ENCODE measurements at regions not wholly inside any gene's neighbourhood (a gene's known extent, or its start where the extent isn't known, plus 50 kb on each side); places are given as distances from the start of the nearest gene placed in this dataset.

DNA sequence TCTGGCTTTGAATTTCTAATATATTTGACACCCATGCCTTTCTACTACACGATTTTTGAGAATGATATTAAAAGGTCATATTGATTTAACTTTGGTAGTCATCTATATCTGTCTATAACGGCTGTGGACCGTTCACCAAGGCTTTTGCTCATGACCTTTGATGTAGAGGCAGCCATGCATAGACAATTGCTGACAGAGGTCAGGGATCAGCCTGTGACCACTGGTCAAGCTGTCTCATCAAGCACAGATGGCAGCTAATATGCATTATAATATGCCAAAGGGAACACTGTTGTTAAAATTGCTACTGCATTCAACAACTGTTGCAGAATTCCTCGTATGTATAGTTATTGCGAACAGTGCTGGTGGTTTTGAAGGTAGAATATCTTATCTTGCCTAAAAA is 323.9 kb upstream of the DSEL start:
- DNase-seq (ENCODE audit: insufficient read length, low spot score): no peak
- TF ChIP-seq, protein P1, sequence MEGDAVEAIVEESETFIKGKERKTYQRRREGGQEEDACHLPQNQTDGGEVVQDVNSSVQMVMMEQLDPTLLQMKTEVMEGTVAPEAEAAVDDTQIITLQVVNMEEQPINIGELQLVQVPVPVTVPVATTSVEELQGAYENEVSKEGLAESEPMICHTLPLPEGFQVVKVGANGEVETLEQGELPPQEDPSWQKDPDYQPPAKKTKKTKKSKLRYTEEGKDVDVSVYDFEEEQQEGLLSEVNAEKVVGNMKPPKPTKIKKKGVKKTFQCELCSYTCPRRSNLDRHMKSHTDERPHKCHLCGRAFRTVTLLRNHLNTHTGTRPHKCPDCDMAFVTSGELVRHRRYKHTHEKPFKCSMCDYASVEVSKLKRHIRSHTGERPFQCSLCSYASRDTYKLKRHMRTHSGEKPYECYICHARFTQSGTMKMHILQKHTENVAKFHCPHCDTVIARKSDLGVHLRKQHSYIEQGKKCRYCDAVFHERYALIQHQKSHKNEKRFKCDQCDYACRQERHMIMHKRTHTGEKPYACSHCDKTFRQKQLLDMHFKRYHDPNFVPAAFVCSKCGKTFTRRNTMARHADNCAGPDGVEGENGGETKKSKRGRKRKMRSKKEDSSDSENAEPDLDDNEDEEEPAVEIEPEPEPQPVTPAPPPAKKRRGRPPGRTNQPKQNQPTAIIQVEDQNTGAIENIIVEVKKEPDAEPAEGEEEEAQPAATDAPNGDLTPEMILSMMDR (IDR thresholded peaks at IDR 0.05; ENCODE audit: insufficient read depth, missing control alignments): no peak
- no peak for FAIRE-seq

DNA sequence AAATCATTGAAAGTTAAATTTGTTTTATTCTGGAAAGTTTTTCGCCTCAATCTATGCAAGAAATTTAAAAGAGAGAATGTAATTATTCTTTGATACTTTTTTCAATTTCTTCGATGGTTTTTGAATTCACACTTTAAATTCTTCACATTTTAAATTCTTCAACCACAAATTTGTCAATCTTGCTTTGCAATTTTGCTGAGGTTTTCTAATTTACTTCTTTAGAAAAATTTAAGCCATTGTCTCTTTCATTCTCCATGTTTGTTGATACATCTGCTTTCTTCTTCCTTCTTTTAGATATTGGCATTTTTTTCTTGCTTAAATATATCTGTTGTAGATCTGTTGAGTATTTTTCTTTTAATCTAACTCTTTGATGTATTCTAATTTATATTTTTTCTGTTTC is 301.9 kb upstream of the DSEL start:
- FAIRE-seq (no peak), DNase-seq (ENCODE audit: insufficient read length, low spot score) (no peak)
- TF ChIP-seq, protein P1 (IDR thresholded peaks at IDR 0.05; ENCODE audit: insufficient read depth, missing control alignments): no peak

DNA sequence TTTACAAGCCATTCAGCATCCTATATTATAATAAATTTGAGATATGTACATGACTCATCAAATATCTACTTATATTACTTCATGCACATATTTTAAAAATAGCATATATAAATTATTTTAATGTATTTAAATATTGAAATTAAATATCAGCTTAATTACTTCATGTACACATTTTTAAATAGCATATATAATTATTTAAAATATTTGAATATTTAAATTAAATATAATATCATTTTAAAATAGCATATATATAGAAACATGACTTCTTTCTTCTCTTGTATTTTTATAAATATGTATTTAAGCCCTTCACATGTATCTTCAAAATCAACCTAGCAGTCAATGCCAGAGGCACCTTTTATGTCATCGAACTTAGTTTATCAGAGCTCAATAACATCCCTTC is 298.8 kb upstream of the DSEL start:
- FAIRE-seq (no peak), DNase-seq (ENCODE audit: insufficient read length, low spot score) (no peak)
- TF ChIP-seq, protein P1 (IDR thresholded peaks at IDR 0.05; ENCODE audit: insufficient read depth, missing control alignments): no peak

DNA sequence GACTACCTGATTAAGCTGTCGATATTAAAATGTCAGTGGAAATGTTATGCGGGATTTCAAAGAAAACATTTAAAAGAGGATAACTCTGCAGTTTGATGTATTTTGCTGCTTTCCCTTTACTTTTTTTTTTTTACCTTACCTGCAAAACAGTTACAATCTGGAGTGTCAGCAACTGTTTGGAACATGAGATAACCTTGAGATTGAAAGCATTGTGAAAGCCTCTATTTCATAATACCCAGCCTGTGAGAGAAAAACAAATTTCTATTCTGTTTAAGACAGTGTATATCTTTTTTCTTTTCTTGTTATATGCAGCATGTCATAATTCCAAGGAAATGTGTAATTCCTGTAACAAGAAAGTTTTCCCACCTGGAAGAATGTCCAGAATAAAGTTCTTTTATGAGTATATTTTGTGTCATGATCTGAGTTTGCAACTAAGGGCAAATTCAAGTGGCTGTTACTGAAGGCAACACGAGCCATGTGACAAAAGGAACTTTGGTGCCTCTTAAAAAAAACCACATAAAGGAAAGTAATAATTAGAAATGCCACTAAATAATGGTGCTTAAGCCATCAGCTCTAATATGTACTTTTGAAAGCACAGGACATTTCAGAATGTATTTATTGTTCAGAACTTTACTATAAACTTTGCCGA is 297.0 kb upstream of the DSEL start:
- TF ChIP-seq, protein P1 (IDR thresholded peaks at IDR 0.05; ENCODE audit: insufficient read depth, missing control alignments): no peak
- DNase-seq (ENCODE audit: insufficient read length, low spot score): no peak
- no peak for FAIRE-seq

DNA sequence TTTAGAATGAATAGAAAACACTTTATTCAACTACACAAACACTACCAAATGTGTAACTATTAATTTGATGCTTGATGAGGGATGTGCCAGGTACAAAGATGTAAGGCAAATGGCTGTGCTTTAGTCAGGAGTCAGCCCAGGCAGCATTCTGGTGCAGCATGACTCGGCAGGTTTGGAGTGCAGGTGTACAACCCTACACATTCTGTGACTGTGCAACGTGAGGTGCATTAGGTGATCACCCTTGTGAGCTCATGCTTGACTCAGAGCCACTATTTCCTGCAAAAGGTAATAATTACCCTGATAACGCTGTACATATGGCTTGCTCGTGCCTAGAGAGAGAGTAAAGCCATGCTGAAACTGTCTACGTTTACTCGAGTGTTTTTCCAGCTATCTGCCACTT is 288.7 kb upstream of the DSEL start:
- TF ChIP-seq, protein P1 (IDR thresholded peaks at IDR 0.05; ENCODE audit: insufficient read depth, missing control alignments): no peak
- no peak for FAIRE-seq

DNA sequence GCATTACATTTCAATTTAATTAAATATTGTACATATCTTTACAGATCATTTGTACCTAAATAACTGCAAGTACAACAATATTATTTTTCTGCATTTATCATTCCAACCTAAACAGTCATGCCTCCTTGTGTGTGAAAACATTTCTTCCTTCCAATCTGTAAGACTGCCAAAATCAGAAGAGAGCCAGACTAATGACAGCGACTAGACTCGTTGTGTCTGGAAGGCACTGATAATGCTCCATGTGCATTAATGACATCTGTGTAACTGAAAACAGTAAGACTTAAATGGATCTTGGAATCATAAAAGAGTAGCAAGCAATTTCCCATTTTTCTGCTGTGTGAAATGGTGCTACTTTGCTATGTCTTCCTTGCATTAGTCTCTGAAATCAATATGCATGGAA is 278.0 kb upstream of the DSEL start:
- FAIRE-seq: no peak
- DNase-seq (ENCODE audit: insufficient read length, low spot score): no peak
- TF ChIP-seq, protein P1 (IDR thresholded peaks at IDR 0.05; ENCODE audit: insufficient read depth, missing control alignments): no peak

More for the DNA sequence above, 288.7 kb upstream of the DSEL start:
- no peak for DNase-seq (ENCODE audit: insufficient read length, low spot score)

DNA sequence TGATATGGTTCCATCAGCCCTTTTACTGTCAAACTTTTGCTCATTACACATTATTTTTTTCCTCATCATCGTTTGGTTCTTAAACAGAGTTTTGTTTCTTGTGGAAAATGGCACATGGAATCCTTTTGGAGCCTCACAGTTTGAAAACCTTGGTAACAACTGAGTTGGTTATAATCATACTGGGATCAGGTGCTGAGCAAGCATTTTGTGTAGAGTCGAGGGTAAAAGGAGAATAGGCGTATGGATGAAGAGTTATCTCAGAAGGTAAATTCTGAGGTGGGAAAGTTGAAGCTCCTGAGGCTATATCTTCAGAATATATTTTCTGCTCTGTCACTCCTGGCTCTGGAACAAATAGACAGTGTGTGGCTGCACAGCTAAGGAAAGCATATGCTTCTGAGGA is 274.0 kb upstream of the DSEL start:
- no peak for DNase-seq (ENCODE audit: insufficient read length, low spot score)
- TF ChIP-seq, protein P1 (IDR thresholded peaks at IDR 0.05; ENCODE audit: insufficient read depth, missing control alignments): no peak
- no peak for FAIRE-seq

All from D721Med (cell line).